PC-3 (cell line): ENCODE measurements at regions not wholly inside any gene's neighbourhood (a gene's known extent, or its start where the extent isn't known, plus 50 kb on each side); places are given as distances from the start of the nearest gene placed in this dataset.

Experiments used
- CTCF ChIP-seq: fragments of 300-600 bp; sonication (generic); conservative IDR thresholded peaks from 2 replicates; pipeline ENCODE4 v1.5.1; 2017; ENCODE audit warnings: antibody characterized with exemption, low read depth, mild to moderate bottlenecking, low read length
- EZH2 ChIP-seq: fragments of 300-600 bp; sonication (generic); IDR thresholded peaks from one replicate; pipeline ENCODE4 v1.6.1; 2017; ENCODE audit warnings: antibody characterized with exemption, mild to moderate bottlenecking, low read length; ENCODE audit not compliant: unreplicated experiment

GRCh38 chr6:140533526-140533925, 1159.1 kb upstream of the CITED2 start:
- TF ChIP-seq EZH2: no peak
- TF ChIP-seq CTCF: no peak
